Anterior cingulate cortex (tissue), 58 donors: ENCODE measurements at regions not wholly inside any gene's neighbourhood (a gene's known extent, or its start where the extent isn't known, plus 50 kb on each side); places are given as distances from the start of the nearest gene placed in this dataset.

ENCODE experiments used
- DNase-seq, 58 donors: peaks; one replicate each; lab custom pipeline; 2025; lab: John Stamatoyannopoulos, UW

DNA sequence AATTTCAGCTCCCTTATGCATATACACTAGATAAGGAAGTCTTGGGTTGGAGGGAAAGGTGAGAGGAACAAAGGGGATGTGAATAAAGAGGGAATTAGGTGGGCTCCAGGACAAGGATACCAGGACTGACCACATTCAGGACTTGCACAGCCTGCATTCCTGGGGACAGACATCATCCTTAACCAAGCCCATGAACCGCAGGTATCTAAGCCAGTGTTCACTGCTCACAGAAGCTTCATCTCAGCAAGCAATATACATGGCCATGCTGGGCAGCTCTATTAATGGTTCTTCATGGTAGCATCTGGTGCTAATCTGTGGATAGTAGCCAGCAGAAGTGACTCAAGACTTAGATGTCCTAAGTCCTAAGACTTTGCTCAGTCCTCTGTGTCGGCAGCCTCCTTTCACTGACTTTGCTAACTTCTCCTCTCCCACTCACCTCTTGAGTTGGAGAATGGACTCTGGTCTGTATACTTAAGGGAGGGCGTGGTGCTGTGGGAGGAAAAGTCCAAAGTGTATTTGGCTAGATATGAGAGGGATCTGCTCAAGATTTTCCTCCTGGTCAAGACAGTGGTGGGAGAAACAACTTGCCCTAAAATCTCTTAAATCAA, 136.1 kb downstream of the ASCL1 start:
- DNase-seq = no peak

DNA sequence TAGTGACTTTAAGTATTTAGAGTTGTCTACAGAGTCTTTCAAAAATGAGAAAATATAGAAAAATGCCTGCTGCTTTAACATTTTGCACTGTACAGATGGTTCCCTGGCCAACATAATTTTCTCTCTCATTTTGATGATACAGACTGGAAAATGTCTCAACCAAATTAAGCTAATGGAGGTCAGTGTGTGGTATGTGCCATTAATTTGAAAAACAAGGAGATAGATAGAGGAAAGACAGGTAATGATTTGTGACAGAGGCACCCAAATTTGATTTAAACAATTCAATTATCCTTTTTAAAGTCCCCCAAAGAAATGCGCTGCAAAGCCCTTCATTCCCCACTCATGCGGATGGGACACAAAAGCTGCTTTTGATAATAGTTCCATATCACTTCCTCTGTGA, 140.0 kb downstream of the ASCL1 start:
- DNase-seq = no peak

DNA sequence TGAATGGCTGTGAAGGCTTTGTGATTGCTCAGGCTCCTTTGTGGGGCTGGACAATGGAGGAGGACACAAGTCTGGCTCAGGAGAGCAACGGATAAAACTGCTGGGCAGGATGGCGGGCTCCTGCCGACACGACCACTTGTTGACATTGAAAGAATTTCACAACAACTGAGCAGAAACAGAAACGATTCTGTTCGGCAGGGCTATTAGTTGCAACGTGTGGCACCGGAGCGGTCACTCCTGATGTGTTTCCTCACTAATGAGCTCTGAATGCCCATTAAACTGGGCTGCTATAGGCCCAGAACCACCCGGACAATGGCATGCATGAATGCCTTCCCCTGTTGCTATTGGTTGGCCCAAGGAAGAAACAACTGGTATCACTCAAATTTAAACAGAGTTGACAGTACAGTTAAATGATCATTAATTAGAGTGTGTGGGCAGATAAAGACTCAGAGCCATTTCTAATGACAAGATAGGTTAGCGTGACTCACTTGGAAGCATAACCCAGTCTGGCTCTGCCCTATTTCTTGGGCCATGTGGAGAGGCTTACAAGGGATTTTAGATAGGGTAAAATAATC, 142.9 kb downstream of the ASCL1 start:
- DNase-seq = peak in 3 of 58 donors; percentile 0 to 5 (median 3)

DNA sequence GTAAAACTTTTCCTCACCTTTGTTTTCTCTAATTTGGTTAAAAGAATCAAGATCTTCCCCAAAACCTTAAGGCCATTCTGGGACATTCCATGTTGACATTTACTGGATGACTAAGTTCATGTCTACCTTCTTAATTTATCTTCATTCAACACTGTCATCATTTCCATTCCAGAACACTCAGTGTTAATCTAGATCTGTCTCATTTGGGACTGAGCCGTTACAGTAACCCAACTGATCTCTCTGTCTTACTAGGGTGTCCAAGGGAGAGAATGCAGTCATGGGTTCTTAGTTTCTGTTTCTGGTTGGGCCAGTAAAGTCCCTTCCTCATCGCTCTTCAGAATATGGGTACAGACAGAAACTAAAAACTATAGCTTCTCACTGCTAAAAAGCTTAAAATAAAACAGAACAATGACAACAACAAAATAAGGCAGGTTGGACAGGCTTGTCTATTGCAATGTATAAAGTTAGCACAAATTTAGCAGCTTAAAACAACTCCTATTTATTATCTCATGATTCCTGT, 144.8 kb downstream of the ASCL1 start:
- no peak for DNase-seq

DNA sequence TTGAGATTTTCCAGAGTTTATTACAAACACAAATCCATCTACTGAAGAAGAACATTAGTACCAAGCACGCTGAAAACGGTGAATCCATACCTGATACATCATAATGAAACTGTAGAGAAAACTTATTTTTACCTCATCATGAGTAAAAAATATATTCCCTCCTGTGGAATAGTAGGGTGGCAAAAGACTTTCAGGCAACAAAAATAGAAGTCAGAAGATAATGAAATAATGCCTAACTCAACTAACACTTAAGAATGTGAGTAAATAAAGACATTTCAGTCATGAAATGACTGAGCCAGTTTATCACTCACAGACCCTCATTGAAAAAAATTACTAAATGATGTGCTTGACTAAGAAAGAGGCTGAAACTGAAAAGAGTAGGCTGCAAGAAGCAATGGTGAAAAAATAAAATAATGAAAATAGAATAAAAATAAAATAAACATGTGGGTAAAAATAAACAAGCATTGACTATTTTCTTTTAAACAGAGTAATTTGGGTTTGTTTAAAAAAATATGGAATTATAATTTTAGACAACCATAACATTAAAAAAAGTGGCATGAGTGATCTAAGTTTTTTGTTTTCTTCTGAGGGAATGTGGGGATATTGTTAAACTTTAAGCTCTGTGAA, 148.6 kb downstream of the ASCL1 start:
- no peak for DNase-seq

DNA sequence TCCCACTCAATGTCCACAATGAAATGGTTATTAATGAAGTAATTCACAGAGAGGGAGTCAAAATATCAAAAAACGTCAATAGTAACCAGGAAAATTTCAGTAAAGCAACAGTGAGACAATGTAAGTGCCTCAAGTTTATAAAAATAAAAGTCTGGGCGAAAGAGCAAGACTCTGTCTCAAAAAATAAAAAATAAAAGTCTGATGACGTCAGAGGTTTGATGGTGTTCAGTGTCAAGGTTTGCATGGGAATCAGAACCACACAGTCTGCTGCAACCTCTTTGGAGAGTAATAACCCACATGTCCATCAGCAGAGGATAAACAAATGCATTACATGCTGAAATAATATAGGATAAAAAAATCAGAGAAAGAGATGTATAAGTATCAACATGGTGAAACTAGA, 152.4 kb downstream of the ASCL1 start:
- no peak for DNase-seq

DNA sequence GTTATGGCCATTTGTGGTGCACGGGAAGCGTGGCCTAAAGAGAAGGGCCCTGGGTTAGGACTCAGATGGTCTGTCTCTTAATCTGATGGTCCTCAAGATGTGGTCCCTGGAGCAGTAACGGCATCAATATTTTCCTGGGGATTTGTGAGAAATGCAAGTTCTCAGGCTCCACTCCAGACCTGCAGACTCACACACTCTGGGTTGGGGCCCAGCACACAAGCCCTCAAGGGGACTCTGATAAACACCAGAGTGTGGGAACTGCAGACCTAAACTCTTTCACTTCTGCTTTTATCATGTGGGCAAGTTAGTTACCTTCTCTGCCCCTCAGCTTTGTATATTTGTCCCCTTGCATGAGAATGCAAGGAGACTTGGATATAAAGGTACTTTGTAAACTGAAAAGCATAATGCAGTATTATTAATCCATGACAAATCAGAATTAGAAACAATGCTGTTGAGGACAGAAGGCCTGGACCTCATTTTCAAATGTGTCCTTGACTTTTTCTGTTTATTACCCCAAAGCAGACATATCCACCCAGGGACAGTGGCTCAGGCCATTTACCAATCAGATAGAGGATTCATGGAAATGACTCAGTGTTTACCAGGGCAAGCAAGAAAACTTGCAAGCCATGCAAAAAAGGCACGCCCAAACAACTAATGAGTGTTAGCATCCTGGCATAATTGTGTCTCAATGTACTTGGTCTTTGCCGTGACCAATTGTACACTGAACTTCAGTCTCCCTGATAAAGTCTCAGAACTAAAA, 157.0 kb downstream of the ASCL1 start:
- DNase-seq = no peak

DNA sequence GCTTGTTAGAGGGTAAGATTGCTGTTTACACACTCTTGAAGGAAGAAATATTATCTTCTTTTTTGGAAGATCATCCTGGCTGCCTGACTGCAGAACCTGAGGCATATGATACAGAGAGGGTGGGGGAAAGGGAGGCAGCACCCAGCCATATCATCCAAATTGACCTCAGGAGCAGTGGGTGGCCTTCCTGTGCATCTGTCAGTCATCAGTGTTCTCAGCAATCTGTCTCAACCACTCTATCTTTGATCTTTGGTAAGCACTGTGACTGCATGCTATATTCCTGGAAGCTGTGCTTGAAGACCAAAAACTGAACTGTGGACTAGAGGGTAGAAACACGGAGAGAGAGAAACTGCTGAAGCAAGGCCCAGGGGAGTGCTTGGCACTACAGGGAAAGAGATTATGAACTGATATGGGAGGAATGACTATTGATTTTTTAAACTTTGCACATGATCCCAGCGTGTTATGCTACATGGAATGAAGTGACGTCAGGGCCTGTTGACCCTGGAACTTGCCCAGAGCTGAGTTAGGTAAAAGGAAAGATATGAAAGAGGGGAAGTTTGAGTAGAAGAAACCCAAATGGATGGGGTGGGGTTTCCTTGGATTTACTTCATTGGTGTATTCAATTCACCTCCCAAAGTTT, 171.5 kb downstream of the ASCL1 start:
- DNase-seq = no peak

DNA sequence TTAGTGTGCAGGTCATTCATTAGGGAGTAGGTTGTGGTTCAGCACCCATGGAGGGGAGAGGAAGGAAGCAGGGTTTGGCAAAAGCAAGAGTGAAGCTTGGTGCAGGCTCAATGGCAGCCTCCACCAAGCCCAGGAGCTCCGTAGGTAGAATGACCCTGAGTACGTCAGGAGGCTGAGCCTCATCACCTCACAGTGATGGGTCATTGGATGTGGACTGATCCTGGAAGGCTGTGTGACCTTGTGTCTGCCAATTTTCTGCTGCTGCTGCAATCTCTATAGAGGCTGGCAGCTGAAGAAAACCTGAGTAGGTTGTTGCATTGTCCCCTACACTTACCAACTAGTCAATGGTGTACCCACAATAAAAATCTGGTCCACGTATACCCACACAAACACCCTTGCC, 173.1 kb downstream of the ASCL1 start:
- DNase-seq = no peak

DNA sequence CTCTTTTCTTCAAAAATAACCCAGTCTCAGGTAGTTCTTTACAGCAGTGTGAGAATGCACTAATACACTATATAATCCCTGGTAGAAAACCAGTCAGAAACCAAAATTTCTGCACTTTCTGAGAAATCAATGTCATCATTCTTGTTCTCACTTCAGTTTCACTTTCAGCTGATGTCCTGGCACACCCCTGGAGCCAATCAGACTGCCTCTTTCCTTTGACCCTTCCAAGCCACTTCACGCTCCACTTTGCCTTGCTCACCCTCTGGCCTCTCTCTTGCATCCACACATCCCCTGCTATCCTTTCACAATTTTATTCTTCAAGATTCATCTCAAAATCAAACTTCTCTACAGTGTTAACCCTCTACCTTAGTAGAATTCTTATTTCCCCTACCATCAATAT, 181.1 kb downstream of the ASCL1 start:
- DNase-seq = no peak

DNA sequence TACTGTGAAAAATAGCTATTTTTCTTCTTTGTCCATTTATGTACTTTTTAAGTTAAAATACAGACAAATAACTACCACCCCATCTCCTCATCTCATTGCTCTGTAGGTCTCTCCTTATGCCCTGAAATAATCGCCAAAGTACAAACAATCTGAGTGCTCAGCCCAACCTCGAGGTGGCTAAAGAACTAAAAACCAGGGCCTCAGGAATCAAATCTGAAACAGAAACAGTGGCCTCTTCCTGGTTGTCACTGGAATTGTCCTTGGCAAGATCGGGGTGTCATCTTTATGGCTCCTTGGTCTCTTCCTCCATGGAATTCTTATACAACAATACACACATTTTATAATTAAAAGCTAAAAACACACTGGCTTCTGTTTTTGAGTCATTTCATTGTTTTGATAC, 182.4 kb downstream of the ASCL1 start:
- DNase-seq = no peak

DNA sequence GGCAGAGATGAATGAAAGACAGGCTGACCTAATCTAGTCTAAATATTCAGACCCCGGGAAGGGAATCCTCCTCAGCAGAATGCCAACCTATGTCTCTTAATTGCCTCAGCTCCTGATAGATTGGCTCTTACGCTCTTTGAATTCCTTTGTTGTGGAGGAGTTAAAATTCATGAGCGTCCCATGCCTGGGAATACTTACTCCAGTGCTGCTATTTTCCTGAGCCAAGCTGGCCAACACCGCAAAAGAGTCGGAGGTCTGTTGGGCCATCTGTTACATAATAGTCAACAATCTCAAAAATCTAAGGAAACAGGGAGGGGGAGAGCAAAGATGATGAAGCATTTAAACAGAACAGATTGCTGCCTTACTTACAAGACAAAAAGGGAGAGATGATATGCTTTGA, 182.8 kb downstream of the ASCL1 start:
- DNase-seq = peak in 1 of 58 donors; percentile 4

DNA sequence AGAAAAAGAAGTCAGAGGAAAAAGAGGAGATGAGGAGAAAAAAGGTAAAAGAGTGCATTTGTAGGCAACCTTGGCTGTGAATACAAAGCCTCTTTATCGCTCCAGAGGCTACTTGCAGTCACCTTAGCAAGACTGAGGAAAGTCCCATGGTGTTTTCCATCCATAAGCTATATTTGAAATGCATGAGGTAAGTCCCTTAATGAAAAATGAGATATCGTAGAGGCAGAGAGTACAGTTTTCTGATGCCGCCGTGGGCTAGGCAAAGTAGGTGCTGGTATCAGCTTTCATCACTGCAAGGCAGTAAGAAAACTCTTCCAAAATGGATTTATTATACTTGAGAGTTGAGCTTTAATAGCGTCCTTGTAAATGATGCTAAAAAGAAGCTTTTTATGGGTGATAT, 186.8 kb downstream of the ASCL1 start:
- DNase-seq = no peak

DNA sequence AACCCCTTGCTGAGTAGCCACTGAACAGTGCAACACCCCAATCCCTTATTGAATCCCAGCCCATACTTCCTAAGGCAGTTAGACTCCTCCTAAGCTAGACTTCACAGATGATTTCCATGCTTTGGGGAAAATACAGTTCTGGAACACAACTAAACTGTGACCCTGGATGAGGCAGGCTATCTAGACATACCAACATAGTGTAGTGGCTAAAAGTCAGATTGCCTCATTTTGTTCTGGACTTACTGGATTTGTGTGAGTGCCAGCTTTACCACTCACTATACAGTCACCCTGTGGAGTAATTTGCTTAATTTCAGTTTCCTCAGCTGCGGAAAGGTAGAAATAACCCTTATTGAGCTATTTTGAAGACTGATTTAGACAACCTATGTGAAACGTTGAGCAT, 203.1 kb downstream of the ASCL1 start:
- DNase-seq = no peak

DNA sequence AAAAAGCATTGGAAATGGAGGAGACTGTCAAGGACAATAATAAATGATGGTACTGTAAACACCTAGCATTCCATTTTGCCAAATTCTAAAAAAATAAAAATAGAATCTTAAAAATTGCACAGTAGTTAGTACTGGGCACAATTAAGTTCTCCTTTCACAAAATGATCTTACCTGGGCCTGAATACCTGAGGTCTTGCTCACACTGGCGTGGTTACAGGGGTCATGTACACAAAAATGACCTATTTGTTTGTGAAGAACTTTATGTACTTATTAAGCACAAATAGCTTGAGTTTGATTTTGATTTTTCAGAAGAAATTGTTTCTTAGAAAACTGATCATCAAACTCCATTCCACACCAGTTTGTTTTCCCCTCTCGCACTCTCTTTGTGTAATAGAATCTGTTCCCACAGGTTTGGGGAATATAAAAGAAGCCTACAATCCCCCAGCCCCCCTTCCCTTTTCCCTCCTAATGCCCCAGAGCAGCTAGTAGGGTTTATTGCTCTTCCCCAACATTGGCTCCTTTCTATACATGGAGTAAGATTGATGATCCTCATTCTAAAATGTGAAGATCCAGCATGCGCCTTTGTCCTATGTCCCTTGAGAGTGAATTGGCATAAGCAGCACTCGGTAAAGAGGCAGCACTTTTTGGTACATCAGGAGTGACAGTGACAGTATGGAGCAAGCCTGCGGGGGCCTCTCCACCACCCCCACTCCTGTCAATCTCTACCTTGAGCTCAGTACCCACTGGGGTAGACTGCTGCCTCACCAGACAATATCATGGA, 204.3 kb downstream of the ASCL1 start:
- no peak for DNase-seq

DNA sequence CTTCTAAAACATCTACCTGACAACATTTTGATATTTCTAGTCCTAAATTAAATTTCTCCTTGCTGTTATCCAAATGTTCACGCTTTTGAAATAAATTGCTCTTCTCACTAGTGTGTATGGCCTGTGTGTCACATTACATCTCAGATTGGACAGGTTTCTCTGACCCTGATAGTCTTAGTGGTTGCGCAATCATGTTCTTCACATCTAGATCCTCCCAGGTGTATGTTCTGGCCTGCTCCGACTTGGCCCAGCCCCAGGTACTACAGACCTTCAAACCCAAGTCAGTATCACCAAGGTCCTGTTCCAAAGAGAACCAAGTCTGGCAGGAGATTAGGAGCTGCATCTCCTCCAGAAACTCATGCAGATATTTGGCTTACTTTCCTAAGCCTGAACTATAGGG, 209.5 kb downstream of the ASCL1 start:
- DNase-seq = no peak

DNA sequence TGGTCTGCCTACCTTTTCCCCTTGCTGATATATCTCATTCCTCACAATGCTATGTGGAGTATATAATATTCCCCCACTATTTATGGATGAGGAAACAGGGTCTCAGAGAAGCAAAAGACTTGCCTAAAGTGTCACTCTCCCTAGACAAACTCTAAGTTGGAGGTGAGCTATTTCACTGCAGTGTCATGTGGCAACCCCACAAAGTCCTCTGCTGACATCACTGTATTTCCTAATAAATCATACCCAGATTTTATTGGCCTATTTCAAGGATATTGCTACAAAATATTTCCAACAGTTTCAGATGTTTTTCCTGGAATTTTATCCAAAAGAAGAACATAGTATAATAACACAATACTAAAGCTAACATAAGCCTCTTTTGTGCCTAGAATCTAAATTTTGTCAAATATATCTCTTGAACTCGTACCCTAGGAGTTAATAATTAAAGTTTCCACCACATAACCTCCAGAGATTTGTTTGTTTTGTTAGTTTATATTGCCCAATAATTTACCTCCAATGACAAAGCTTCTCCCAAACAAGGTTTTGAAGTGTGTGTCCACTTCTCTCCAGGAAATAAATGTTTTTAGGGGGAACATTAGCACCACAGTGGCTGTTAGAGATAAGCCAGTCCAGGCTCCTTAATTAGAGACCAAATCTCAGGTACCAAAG, 215.1 kb downstream of the ASCL1 start:
- no peak for DNase-seq

DNA sequence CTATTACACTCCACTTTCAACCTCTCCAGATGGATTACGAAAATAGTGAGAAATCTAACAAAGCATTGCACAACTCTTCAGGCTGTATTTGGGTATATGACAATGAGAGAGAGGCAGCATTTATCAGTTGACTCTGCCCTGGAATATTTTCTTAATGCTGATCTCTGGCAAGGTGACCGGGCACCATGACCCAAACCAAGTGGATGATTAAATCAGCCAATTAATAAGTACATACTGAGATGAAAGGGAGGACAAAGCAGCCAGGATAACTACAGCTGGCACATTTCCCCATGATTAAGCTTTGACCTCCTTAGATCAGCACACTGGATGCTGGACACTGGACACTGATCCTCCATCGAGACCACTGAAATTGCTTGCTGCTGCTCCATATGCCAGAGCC, 218.2 kb downstream of the ASCL1 start:
- no peak for DNase-seq

DNA sequence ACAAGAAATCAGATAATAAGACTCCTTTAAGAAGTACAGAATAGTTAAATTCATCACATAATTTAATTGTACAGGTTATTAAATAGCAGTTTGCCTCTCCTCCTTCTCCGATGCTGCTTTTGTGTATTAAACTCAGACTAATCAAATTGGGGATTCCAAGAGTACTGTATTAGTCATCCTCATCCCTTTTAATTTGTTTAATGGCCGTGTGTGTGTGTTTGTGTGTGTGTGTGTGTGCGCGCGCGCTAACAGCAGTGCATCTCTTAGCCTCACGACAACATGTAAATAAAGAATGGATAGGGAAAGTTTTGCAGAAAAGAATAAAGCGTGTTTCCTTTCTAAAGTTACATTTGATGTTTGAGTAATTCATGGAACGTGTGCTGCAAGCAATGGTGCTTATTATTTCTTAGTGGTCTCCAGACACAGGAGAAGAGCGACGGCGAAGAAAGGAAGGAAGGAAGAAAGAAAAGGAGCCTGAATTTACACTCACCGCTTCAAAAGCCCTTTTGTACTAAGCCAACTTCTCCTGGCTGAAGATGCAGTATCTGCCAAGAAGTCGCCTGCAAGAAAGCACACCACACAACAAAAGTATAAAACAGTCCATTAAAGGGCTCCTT, 220.3 kb downstream of the ASCL1 start:
- DNase-seq = no peak
